NT2/D1 (cell line): ENCODE measurements at regions not wholly inside any gene's neighbourhood (a gene's known extent, or its start where the extent isn't known, plus 50 kb on each side); places are given as distances from the start of the nearest gene placed in this dataset.
A peak's percentile ranks its signal among the peaks of the same experiment; 100 is the strongest.

Source experiments
- DNase-seq: peaks from one replicate; pipeline ENCODE4 v3.0.0-alpha.2; 2011; ENCODE audit warnings: low read depth, low spot score
- H3K27me3 ChIP-seq: 2 replicates; pipeline ENCODE4 v1.6.0; 2011; ENCODE audit warnings: mild to moderate bottlenecking; ENCODE audit not compliant: insufficient read length, insufficient read depth
- H3K36me3 ChIP-seq: 2 replicates; pipeline ENCODE4 v1.6.1; 2011; ENCODE audit warnings: mild to moderate bottlenecking, low read length, mixed read lengths; ENCODE audit not compliant: insufficient read depth, insufficient read length
- H3K4me1 ChIP-seq: 2 replicates; pipeline ENCODE4 v1.5.1; 2011; ENCODE audit not compliant: insufficient read depth, insufficient read length
- H3K4me3 ChIP-seq: 2 replicates; pipeline ENCODE4 v1.5.1; 2011; ENCODE audit warnings: low read depth; ENCODE audit not compliant: insufficient read length
- H3K9ac ChIP-seq: 2 replicates; pipeline ENCODE4 v1.6.0; 2011; ENCODE audit warnings: low read depth; ENCODE audit not compliant: insufficient read length
- H3K9me3 ChIP-seq: 2 replicates; pipeline ENCODE4 v1.5.1; 2011; ENCODE audit warnings: mild to moderate bottlenecking, low read length; ENCODE audit not compliant: insufficient read depth
- SUZ12 ChIP-seq: IDR thresholded peaks from 2 replicates; pipeline ENCODE4 v1.6.1; 2011; ENCODE audit not compliant: insufficient read length, insufficient read depth; ENCODE audit errors: extremely low read depth
- YY1 ChIP-seq: IDR thresholded peaks from 2 replicates; pipeline ENCODE4 v1.6.1; 2011; ENCODE audit not compliant: insufficient read length, insufficient read depth
- ZNF274 ChIP-seq: IDR thresholded peaks from 2 replicates; pipeline ENCODE4 v1.6.1; 2011; ENCODE audit warnings: mild to moderate bottlenecking, low read depth, low read length

GRCh38 chr2:220076734-220077133 lies 449.3 kb downstream of the SLC4A3 start:
- TF ChIP-seq SUZ12 (no peak), ZNF274 (no peak), YY1 (no peak)
- Histone ChIP-seq H3K9me3 (peaks cover 7% of the 10 kb centered on the region; the same call in 1 of the 2 replicates), H3K4me3 (no peak overlapping the region), H3K9ac (no peak overlapping the region), H3K4me1 (no peaks in the 10 kb centered on the region), H3K36me3 (no peaks in the 10 kb centered on the region), H3K27me3 (no peaks in the 10 kb centered on the region)
- no peak for DNase-seq

- TF ChIP-seq ZNF274 (no peak), SUZ12 (no peak), YY1 (no peak)
- Histone ChIP-seq H3K4me1 (no peaks in the 10 kb centered on the region), H3K9ac (no peak overlapping the region), H3K4me3 (no peak overlapping the region), H3K27me3 (no peaks in the 10 kb centered on the region), H3K9me3 (peaks cover 7% of the 10 kb centered on the region; the same call in 1 of the 2 replicates), H3K36me3 (no peaks in the 10 kb centered on the region)
- DNase-seq: no peak
Observed at GRCh38 chr2:220077488-220077887, 450.1 kb downstream of the SLC4A3 start.

GRCh38 chr2:220078439-220078838 lies 451.0 kb downstream of the SLC4A3 start:
- no peaks in the 10 kb centered on the region for H3K27me3 ChIP-seq

GRCh38 chr2:220079595-220079994 lies 452.2 kb downstream of the SLC4A3 start:
- no peak overlapping the region for H3K9ac ChIP-seq
- DNase-seq: no peak
- H3K4me3 ChIP-seq: no peak overlapping the region
- TF ChIP-seq YY1: no peak
- no peak for TF ChIP-seq SUZ12
- no peak for TF ChIP-seq ZNF274
- no peaks in the 10 kb centered on the region for H3K4me1 ChIP-seq
- H3K36me3 ChIP-seq: no peaks in the 10 kb centered on the region
- peaks cover 7% of the 10 kb centered on the region; the same call in 1 of the 2 replicates for H3K9me3 ChIP-seq
- H3K27me3 ChIP-seq: no peaks in the 10 kb centered on the region

More at GRCh38 chr2:220078439-220078838, 451.0 kb downstream of the SLC4A3 start:
- no peak overlapping the region for H3K9ac ChIP-seq
- no peaks in the 10 kb centered on the region for H3K36me3 ChIP-seq
- no peaks in the 10 kb centered on the region for H3K4me1 ChIP-seq
- no peak overlapping the region for H3K4me3 ChIP-seq
- no peak for TF ChIP-seq ZNF274
- TF ChIP-seq SUZ12: no peak
- TF ChIP-seq YY1: no peak
- peaks cover 7% of the 10 kb centered on the region; the same call in 1 of the 2 replicates for H3K9me3 ChIP-seq
- DNase-seq: no peak

- H3K4me1 ChIP-seq: no peaks in the 10 kb centered on the region
- no peak for TF ChIP-seq YY1
- no peak for TF ChIP-seq ZNF274
- TF ChIP-seq SUZ12: no peak
Observed at GRCh38 chr2:220081171-220081570, 453.7 kb downstream of the SLC4A3 start.

GRCh38 chr2:220090050-220090449 lies 462.6 kb downstream of the SLC4A3 start:
- no peak overlapping the region for H3K9ac ChIP-seq
- H3K9me3 ChIP-seq: peaks cover 5% of the 10 kb centered on the region; the same call in 1 of the 2 replicates
- DNase-seq: no peak
- no peak for TF ChIP-seq SUZ12
- no peak for TF ChIP-seq ZNF274
- no peaks in the 10 kb centered on the region for H3K36me3 ChIP-seq
- no peaks in the 10 kb centered on the region for H3K4me1 ChIP-seq
- H3K27me3 ChIP-seq: no peaks in the 10 kb centered on the region
- no peak overlapping the region for H3K4me3 ChIP-seq

More at GRCh38 chr2:220081171-220081570, 453.7 kb downstream of the SLC4A3 start:
- no peaks in the 10 kb centered on the region for H3K36me3 ChIP-seq
- H3K27me3 ChIP-seq: no peaks in the 10 kb centered on the region
- no peak overlapping the region for H3K9ac ChIP-seq
- DNase-seq: peak; percentile 63
- peaks cover 15% of the 10 kb centered on the region; the same call in 1 of the 2 replicates for H3K9me3 ChIP-seq
- no peak overlapping the region for H3K4me3 ChIP-seq

GRCh38 chr2:220096406-220096805 lies 469.0 kb downstream of the SLC4A3 start:
- DNase-seq: no peak
- Histone ChIP-seq H3K4me1 (no peaks in the 10 kb centered on the region), H3K9ac (no peak overlapping the region), H3K4me3 (no peak overlapping the region), H3K36me3 (no peaks in the 10 kb centered on the region), H3K27me3 (no peaks in the 10 kb centered on the region), H3K9me3 (no peaks in the 10 kb centered on the region)
- TF ChIP-seq SUZ12 (no peak), YY1 (no peak), ZNF274 (no peak)

- DNase-seq: no peak
- H3K9me3 ChIP-seq: no peaks in the 10 kb centered on the region
Observed at GRCh38 chr2:220101980-220102379, 474.6 kb downstream of the SLC4A3 start.

More at GRCh38 chr2:220101980-220102379, 474.6 kb downstream of the SLC4A3 start:
- H3K27me3 ChIP-seq: no peaks in the 10 kb centered on the region
- H3K4me1 ChIP-seq: no peaks in the 10 kb centered on the region
- no peak overlapping the region for H3K9ac ChIP-seq
- TF ChIP-seq YY1 (no peak), ZNF274 (no peak), SUZ12 (no peak)
- no peaks in the 10 kb centered on the region for H3K36me3 ChIP-seq
- H3K4me3 ChIP-seq: no peak overlapping the region
